PC-3 (cell line): ENCODE measurements at regions not wholly inside any gene's neighbourhood (a gene's known extent, or its start where the extent isn't known, plus 50 kb on each side); places are given as distances from the start of the nearest gene placed in this dataset.

Experiments used
- ATAC-seq: fragments of 200-7000 bp; cut with Tn5 transposase; 2 replicates; pipeline ENCODE4 v1.9.1; 2020; ENCODE audit warnings: mild to moderate bottlenecking, moderate library complexity
- BruUV-seq: library from RNA; stranded (reverse); fragments of 400-500 nt; replicated peaks from 2 replicates; lab custom pipeline; 2021; lab: Mats Ljungman, UMichigan
- CTCF ChIA-PET: fragments of 300-600 bp; sonication (Branson Sonifier 250); formaldehyde crosslinking; loops from one replicate; lab custom pipeline; 2022; ENCODE audit warnings: antibody characterized with exemption; lab: Charles Lee
- POLR2A ChIA-PET: fragments of 300-600 bp; sonication (Branson Sonifier 250); formaldehyde crosslinking; loops from one replicate; lab custom pipeline; 2022; ENCODE audit warnings: antibody characterized with exemption; ENCODE audit not compliant: unreplicated experiment; lab: Charles Lee
- DNase-seq: peaks from one replicate; pipeline ENCODE4 v3.0.0-alpha.2; 2015
- H2AFZ ChIP-seq: fragments of 300-600 bp; sonication (generic); 2 replicates; pipeline ENCODE4 v1.6.0; 2016; ENCODE audit warnings: antibody characterized with exemption, low read length
- H3F3A ChIP-seq: fragments of 300-600 bp; sonication (generic); one replicate; pipeline ENCODE4 v1.6.0; 2017; ENCODE audit warnings: antibody characterized with exemption, low read length, control low read depth, mild to moderate bottlenecking; ENCODE audit not compliant: unreplicated experiment
- H3K27ac ChIP-seq: fragments of 300-600 bp; sonication (generic); 2 replicates; pipeline ENCODE4 v1.5.1; 2016; ENCODE audit warnings: mild to moderate bottlenecking, low read length
- H3K27me3 ChIP-seq: fragments of 300-600 bp; sonication (generic); 2 replicates; pipeline ENCODE4 v1.6.1; 2016; ENCODE audit warnings: low read length, mixed read lengths
- H3K36me3 ChIP-seq: fragments of 300-600 bp; sonication (generic); 2 replicates; pipeline ENCODE4 v1.6.1; 2016; ENCODE audit warnings: low read depth, mixed run types, low read length, mixed read lengths
- H3K4me1 ChIP-seq: fragments of 300-600 bp; sonication (generic); 2 replicates; pipeline ENCODE4 v1.5.1; 2016; ENCODE audit warnings: low read length; ENCODE audit not compliant: insufficient read depth
- H3K4me2 ChIP-seq: fragments of 300-600 bp; sonication (generic); 2 replicates; pipeline ENCODE4 v1.6.0; 2016; ENCODE audit warnings: low read length
- H3K4me3 ChIP-seq: fragments of 300-600 bp; sonication (generic); 2 replicates; pipeline ENCODE4 v1.5.1; 2016; ENCODE audit warnings: mild to moderate bottlenecking, low read length, mixed read lengths
- H3K79me2 ChIP-seq: fragments of 300-600 bp; sonication (generic); 2 replicates; pipeline ENCODE4 v1.6.1; 2017; ENCODE audit warnings: low read length, mixed read lengths
- H3K9ac ChIP-seq: fragments of 300-600 bp; sonication (generic); 2 replicates; pipeline ENCODE4 v1.6.0; 2016; ENCODE audit warnings: mild to moderate bottlenecking, low read length
- H3K9me2 ChIP-seq: fragments of 300-600 bp; sonication (generic); replicated peaks from 2 replicates; pipeline ENCODE4 v1.6.1; 2016; ENCODE audit warnings: mixed run types, low read length, mixed read lengths
- H3K9me3 ChIP-seq: fragments of 300-600 bp; sonication (generic); 2 replicates; pipeline ENCODE4 v1.6.1; 2016; ENCODE audit warnings: low read length, mixed read lengths
- H4K20me1 ChIP-seq: fragments of 300-600 bp; sonication (generic); 2 replicates; pipeline ENCODE4 v1.6.1; 2016; ENCODE audit warnings: low read length, mixed read lengths
- EZH2 ChIP-seq: fragments of 300-600 bp; sonication (generic); IDR thresholded peaks from one replicate; pipeline ENCODE4 v1.6.1; 2017; ENCODE audit warnings: antibody characterized with exemption, mild to moderate bottlenecking, low read length; ENCODE audit not compliant: unreplicated experiment
- EZH2phosphoT487 ChIP-seq: fragments of 300-600 bp; sonication (generic); IDR thresholded peaks from 2 replicates; pipeline ENCODE4 v1.6.1; 2018; ENCODE audit warnings: mild to moderate bottlenecking, antibody characterized with exemption, low read length, borderline replicate concordance
- intact Hi-C: fragments of 100-400 bp; cut with micrococcal nuclease; formaldehyde crosslinking; loops from 2 replicates; pipeline ENCODE4 v1.9.0; 2023
- TF ChIP-seq, protein P1 (sequence below): fragments of 300-600 bp; sonication (generic); conservative IDR thresholded peaks from 2 replicates; pipeline ENCODE4 v1.5.1; 2017; ENCODE audit warnings: antibody characterized with exemption, low read depth, mild to moderate bottlenecking, low read length

DNA sequence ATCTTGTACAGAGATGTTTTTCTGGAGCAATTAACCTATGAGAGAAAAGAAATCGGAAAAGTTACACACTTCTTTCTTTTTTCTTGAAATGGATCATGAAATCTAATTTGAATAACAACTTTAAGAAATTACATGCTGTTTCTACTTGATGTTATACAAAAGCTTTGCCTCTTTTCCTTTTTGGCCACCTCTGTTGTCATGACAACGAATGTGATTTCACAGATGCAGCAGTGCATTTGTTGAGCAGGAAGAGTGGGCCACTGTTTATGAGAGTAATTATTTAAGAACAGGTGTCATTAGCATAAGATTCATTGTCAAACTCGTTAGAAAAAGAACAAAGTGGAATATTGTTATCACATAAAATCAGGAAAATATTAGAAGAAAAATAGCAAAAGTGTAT, 148.3 kb upstream of the IMPG1 start:
- CTCF ChIA-PET = no interaction called here

DNA sequence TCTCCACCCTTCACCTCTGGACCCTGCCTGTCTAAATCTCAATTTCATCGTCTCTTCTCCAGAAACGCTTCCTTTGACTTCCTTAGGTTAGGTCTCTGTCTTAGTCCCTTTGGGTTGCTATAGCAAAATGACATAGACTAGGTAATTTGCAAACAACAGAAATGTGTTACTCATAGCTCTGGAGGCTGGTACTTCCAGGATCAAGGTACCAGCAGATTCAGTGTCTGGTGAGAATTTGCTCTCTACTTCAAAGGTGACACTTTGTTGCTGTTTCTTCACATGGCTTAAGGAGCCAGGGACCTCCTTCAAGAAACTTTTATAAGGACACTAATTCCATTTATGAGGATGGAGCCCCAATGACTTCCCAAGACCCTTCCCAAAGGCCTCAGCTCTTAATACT, 145.1 kb upstream of the IMPG1 start:
- POLR2A ChIA-PET = no interaction called here
- Histone ChIP-seq H3K27ac (no peak overlapping the region), H3K9ac (no peak overlapping the region), H3F3A (no peaks in the 10 kb centered on the region), H3K79me2 (no peaks in the 10 kb centered on the region), H2AFZ (no peak overlapping the region), H3K36me3 (no peaks in the 10 kb centered on the region), H3K9me2 (no peaks in the 10 kb centered on the region), H3K9me3 (no peaks in the 10 kb centered on the region), H3K27me3 (no peaks in the 10 kb centered on the region), H3K4me3 (no peak overlapping the region), H3K4me2 (no peak overlapping the region), H3K4me1 (no peaks in the 10 kb centered on the region), H4K20me1 (no peaks in the 10 kb centered on the region)
- no peak for TF ChIP-seq EZH2
- TF ChIP-seq, protein P1, sequence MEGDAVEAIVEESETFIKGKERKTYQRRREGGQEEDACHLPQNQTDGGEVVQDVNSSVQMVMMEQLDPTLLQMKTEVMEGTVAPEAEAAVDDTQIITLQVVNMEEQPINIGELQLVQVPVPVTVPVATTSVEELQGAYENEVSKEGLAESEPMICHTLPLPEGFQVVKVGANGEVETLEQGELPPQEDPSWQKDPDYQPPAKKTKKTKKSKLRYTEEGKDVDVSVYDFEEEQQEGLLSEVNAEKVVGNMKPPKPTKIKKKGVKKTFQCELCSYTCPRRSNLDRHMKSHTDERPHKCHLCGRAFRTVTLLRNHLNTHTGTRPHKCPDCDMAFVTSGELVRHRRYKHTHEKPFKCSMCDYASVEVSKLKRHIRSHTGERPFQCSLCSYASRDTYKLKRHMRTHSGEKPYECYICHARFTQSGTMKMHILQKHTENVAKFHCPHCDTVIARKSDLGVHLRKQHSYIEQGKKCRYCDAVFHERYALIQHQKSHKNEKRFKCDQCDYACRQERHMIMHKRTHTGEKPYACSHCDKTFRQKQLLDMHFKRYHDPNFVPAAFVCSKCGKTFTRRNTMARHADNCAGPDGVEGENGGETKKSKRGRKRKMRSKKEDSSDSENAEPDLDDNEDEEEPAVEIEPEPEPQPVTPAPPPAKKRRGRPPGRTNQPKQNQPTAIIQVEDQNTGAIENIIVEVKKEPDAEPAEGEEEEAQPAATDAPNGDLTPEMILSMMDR = no peak
- no peak for TF ChIP-seq EZH2phosphoT487
- ATAC-seq (no peak), DNase-seq (no peak)
- no TSS peak for BruUV-seq
- CTCF ChIA-PET = no interaction called here
- intact Hi-C loops = no loop called here

More for the DNA sequence above, 148.3 kb upstream of the IMPG1 start:
- Histone ChIP-seq H3K9ac (no peak overlapping the region), H3K36me3 (no peaks in the 10 kb centered on the region), H3K4me1 (no peaks in the 10 kb centered on the region), H3F3A (no peaks in the 10 kb centered on the region), H3K79me2 (no peaks in the 10 kb centered on the region), H3K4me3 (no peak overlapping the region), H3K27ac (no peak overlapping the region), H2AFZ (no peak overlapping the region), H3K4me2 (no peak overlapping the region), H3K27me3 (no peaks in the 10 kb centered on the region), H3K9me3 (no peaks in the 10 kb centered on the region), H4K20me1 (no peaks in the 10 kb centered on the region), H3K9me2 (no peaks in the 10 kb centered on the region)
- POLR2A ChIA-PET = no interaction called here
- TF ChIP-seq EZH2 = no peak
- BruUV-seq = no TSS peak
- intact Hi-C loops = no loop called here
- ATAC-seq (no peak), DNase-seq (no peak)

DNA sequence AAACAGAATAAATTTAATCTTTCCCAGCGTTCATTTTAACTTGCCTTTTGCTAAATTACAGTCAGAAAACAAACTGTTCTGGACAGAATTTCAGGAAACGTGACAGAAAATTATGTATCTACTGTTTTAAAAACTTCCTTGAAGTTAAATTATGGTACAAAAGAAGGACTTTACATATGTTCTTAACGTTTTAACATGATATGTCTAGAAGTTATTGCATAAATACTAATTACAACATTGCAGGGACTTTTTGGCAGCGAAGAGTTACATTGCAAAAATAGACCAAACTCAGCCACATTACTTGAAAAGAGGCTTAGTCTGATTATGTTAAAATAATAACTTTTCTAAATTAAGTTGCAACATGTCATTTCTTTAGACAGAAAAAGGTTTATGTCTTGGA, 142.1 kb upstream of the IMPG1 start:
- intact Hi-C loops = no loop called here
- TF ChIP-seq, protein P1 = no peak
- TF ChIP-seq EZH2 = no peak
- no peak for TF ChIP-seq EZH2phosphoT487
- ATAC-seq (no peak), DNase-seq (no peak)
- Histone ChIP-seq H3F3A (no peaks in the 10 kb centered on the region), H2AFZ (no peak overlapping the region), H3K4me3 (no peak overlapping the region), H3K27me3 (no peaks in the 10 kb centered on the region), H3K79me2 (no peaks in the 10 kb centered on the region), H3K4me2 (no peak overlapping the region), H3K9me3 (no peaks in the 10 kb centered on the region), H3K9me2 (no peaks in the 10 kb centered on the region), H4K20me1 (no peaks in the 10 kb centered on the region), H3K27ac (no peak overlapping the region), H3K4me1 (no peaks in the 10 kb centered on the region), H3K9ac (no peak overlapping the region), H3K36me3 (no peaks in the 10 kb centered on the region)
- BruUV-seq = no TSS peak
- POLR2A ChIA-PET = no interaction called here
- CTCF ChIA-PET = no interaction called here
